Parathyroid adenoma (tissue), 2 donors: ENCODE measurements at regions not wholly inside any gene's neighbourhood (a gene's known extent, or its start where the extent isn't known, plus 50 kb on each side); places are given as distances from the start of the nearest gene placed in this dataset.

Source experiments
- H2AFZ ChIP-seq: fragments of 300-600 bp; sonication (generic); one replicate; pipeline ENCODE4 v1.7.0; 2017; ENCODE audit warnings: antibody characterized with exemption, mild to moderate bottlenecking
- H3K27ac ChIP-seq: fragments of 300-600 bp; sonication (generic); one replicate; pipeline ENCODE4 v1.7.0; 2017
- H3K27me3 ChIP-seq: fragments of 300-600 bp; sonication (generic); one replicate; pipeline ENCODE4 v1.7.0; 2017; ENCODE audit warnings: low read length; ENCODE audit not compliant: control insufficient read depth, insufficient read depth
- H3K36me3 ChIP-seq: fragments of 300-600 bp; sonication (generic); one replicate; pipeline ENCODE4 v1.7.0; 2017; ENCODE audit warnings: low read length; ENCODE audit not compliant: control insufficient read depth, insufficient read depth
- H3K4me1 ChIP-seq: fragments of 300-600 bp; sonication (generic); one replicate; pipeline ENCODE4 v1.7.0; 2017; ENCODE audit warnings: control low read depth
- H3K4me2 ChIP-seq: fragments of 300-600 bp; sonication (generic); one replicate; pipeline ENCODE4 v1.7.0; 2017; ENCODE audit warnings: low read length
- H3K4me3 ChIP-seq: fragments of 300-600 bp; sonication (generic); one replicate; pipeline ENCODE4 v1.7.0; 2017; ENCODE audit warnings: low read depth, low read length
- H3K79me2 ChIP-seq: fragments of 300-600 bp; sonication (generic); one replicate; pipeline ENCODE4 v1.7.0; 2017; ENCODE audit warnings: control low read depth
- H3K9ac ChIP-seq: fragments of 300-600 bp; sonication (generic); one replicate; pipeline ENCODE4 v1.7.0; 2017; ENCODE audit warnings: mild to moderate bottlenecking
- H3K9me3 ChIP-seq: fragments of 300-600 bp; sonication (generic); one replicate; pipeline ENCODE4 v1.7.0; 2017; ENCODE audit warnings: low read length; ENCODE audit not compliant: control insufficient read depth
- CTCF ChIP-seq: fragments of 300-600 bp; sonication (generic); IDR thresholded peaks from one replicate; pipeline ENCODE4 v1.7.0; 2017; ENCODE audit warnings: antibody characterized with exemption, mild to moderate bottlenecking
- donor health status: primary hyperparathyroidism.

GRCh38 chr18:56508370-56509036 is 129.9 kb downstream of the TXNL1 start:
- no peak for TF ChIP-seq CTCF

GRCh38 chr18:56505971-56506370 is 132.4 kb downstream of the TXNL1 start:
- no peak overlapping the region for H3K9ac ChIP-seq
- no peak overlapping the region for H3K4me2 ChIP-seq
- no peaks in the 10 kb centered on the region for H3K27me3 ChIP-seq
- H3K4me3 ChIP-seq: no peak overlapping the region
- H3K27ac ChIP-seq: no peak overlapping the region
- no peaks in the 10 kb centered on the region for H3K36me3 ChIP-seq
- H3K9me3 ChIP-seq: no peaks in the 10 kb centered on the region
- no peaks in the 10 kb centered on the region for H3K4me1 ChIP-seq
- H2AFZ ChIP-seq: no peak overlapping the region
- H3K79me2 ChIP-seq: no peaks in the 10 kb centered on the region
- no peak for TF ChIP-seq CTCF

More at GRCh38 chr18:56508370-56509036, 129.9 kb downstream of the TXNL1 start:
- Histone ChIP-seq H3K27me3 (no peaks in the 10 kb centered on the region), H3K9ac (no peak overlapping the region), H2AFZ (no peak overlapping the region), H3K79me2 (no peaks in the 10 kb centered on the region), H3K27ac (no peak overlapping the region), H3K4me2 (no peak overlapping the region), H3K9me3 (no peaks in the 10 kb centered on the region), H3K4me3 (no peak overlapping the region), H3K36me3 (no peaks in the 10 kb centered on the region), H3K4me1 (no peaks in the 10 kb centered on the region)

GRCh38 chr18:56505293-56505692 is 133.1 kb downstream of the TXNL1 start:
- H3K27me3 ChIP-seq: no peaks in the 10 kb centered on the region
- no peaks in the 10 kb centered on the region for H3K36me3 ChIP-seq
- no peak overlapping the region for H3K4me3 ChIP-seq
- no peak overlapping the region for H3K27ac ChIP-seq
- no peak overlapping the region for H3K4me2 ChIP-seq
- H3K9me3 ChIP-seq: no peaks in the 10 kb centered on the region
- no peaks in the 10 kb centered on the region for H3K4me1 ChIP-seq
- H3K9ac ChIP-seq: no peak overlapping the region
- H3K79me2 ChIP-seq: no peaks in the 10 kb centered on the region
- no peak overlapping the region for H2AFZ ChIP-seq
- no peak for TF ChIP-seq CTCF

GRCh38 chr18:56501896-56502295 is 136.5 kb downstream of the TXNL1 start:
- no peak for TF ChIP-seq CTCF
- Histone ChIP-seq H3K27me3 (no peaks in the 10 kb centered on the region), H3K9ac (no peak overlapping the region), H3K36me3 (no peaks in the 10 kb centered on the region), H3K9me3 (no peaks in the 10 kb centered on the region), H3K4me3 (no peak overlapping the region), H3K4me2 (no peak overlapping the region), H3K27ac (no peak overlapping the region), H2AFZ (no peak overlapping the region), H3K79me2 (no peaks in the 10 kb centered on the region), H3K4me1 (no peaks in the 10 kb centered on the region)

- no peaks in the 10 kb centered on the region for H3K9me3 ChIP-seq
- H3K79me2 ChIP-seq: no peaks in the 10 kb centered on the region
- no peak overlapping the region for H3K4me2 ChIP-seq
- H3K4me1 ChIP-seq: no peaks in the 10 kb centered on the region
- H3K36me3 ChIP-seq: no peaks in the 10 kb centered on the region
- H2AFZ ChIP-seq: no peak overlapping the region
- no peak overlapping the region for H3K4me3 ChIP-seq
- no peak overlapping the region for H3K27ac ChIP-seq
- H3K9ac ChIP-seq: no peak overlapping the region
- no peak for TF ChIP-seq CTCF
- H3K27me3 ChIP-seq: no peaks in the 10 kb centered on the region
These were observed 142.5 kb downstream of the TXNL1 start for GRCh38 chr18:56495884-56496283.
